GM18861 (cell line): ENCODE measurements at regions not wholly inside any gene's neighbourhood (a gene's known extent, or its start where the extent isn't known, plus 50 kb on each side); places are given as distances from the start of the nearest gene placed in this dataset.
"Not testable (repeated sequence)": the region's sequence is repeated elsewhere in the genome, so short reads cannot be mapped to it uniquely, and the experiment has no call there.

Experiments
- ATAC-seq: cut with Tn5 transposase; IDR thresholded peaks from one replicate; pipeline ENCODE4 v1.9.1; 2021; ENCODE audit not compliant: unreplicated experiment

DNA sequence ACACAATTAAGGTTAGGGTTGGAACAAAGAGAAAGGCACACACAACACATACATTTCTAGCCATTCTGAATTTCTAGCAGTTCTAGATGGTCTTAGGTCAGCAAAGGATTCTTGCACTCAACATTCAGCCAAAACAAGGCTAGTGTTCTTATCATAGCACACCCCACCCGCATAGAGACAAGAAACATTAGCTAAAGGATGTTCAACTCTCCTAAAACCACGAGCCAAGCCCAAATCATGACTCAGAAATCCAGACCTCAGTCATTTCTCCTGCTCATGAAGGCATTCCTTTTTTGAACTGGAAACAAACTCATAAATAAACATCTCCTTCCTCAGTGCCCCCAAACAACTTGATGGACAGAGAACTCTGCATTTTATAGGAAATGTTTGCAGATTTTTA lies 293.0 kb upstream of the NOTCH2NLA start:
- not testable (repeated sequence) for ATAC-seq

DNA sequence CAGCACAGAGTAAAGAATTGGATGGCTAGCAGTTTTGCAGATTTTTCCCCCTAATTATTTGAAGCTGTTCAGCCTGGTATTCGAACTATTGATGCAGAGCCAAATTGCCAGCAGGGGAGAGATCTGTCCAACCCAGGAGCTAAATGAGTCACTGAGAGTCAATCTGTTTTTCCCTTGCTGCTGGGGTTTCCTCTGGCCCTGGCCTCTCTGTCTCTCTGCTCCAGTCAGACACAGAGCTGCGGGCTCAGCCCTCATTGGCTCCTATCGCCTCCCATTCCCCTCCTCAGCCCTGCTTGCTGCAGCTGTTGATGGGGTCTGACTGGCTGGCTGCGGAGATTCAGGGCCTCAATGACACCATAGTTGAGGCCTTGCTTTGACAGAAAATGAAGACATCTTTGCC lies 284.9 kb upstream of the NOTCH2NLA start:
- ATAC-seq = not testable (repeated sequence)

DNA sequence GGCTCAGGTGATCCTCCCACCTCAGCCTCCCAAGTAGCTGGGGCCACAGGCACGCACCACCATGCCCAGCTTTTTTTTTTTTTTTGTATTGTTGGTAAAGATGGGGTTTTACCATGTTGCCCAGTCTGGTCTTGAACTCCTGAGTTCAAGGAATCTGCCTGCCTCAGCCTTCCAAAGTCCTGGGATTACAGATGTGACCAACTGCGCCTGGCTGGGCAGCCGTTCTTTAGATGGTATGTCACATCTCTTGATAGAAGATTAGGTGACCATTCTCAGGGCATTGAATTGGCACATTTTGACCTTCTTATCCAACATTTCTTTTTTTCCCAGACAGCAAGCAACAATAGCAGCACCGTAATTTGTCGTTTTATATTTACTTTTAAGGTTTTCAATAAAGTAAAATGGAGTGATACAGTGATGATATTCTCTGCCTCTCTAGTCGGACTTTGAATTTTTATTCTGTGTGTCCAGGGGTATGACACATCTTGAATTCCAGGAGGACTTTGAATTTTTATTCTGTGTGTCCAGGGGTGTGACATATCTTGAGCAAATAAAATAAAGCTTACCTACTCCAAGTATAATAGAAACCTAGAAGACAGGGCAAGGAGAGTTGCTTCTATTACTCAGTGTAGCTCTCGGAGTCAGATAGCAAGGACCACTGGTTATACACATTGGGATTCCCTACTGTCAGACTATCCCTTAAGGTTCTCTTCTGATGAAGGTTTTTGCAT lies 282.4 kb upstream of the NOTCH2NLA start:
- not testable (repeated sequence) for ATAC-seq

DNA sequence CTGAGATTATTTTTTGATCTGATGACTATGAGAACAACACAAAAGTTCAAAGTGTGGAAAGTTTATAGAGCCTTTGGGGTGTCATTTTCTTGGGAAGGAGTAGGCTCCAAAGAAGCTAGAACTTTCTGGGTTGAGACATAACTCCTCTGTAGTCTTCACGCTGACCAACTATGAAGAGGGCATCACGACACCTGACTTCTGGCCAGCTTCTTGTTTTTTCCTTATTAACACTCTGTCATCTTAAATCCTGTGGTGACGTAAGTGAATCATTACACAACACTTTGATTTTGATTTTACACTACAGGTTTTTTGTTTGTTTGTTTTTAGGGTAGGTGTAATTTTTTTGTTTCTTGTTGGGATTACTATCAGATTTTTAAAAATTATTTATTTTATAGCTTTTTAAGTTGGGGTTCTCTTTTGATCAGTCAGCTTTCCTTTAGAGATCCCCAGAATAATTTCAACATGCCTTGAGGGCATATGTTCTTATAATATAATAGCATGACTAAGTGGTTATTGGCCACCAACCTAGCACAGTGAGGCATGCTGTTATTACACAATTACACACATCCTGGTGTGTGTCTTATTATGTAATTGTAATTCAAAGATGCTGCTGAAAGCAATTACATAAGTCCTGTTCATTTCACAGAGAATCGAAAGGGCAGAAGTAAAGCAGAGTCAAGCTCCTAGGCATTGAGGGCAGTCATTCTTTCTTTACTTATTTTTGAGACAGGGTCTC lies 281.6 kb upstream of the NOTCH2NLA start:
- ATAC-seq = not testable (repeated sequence)

DNA sequence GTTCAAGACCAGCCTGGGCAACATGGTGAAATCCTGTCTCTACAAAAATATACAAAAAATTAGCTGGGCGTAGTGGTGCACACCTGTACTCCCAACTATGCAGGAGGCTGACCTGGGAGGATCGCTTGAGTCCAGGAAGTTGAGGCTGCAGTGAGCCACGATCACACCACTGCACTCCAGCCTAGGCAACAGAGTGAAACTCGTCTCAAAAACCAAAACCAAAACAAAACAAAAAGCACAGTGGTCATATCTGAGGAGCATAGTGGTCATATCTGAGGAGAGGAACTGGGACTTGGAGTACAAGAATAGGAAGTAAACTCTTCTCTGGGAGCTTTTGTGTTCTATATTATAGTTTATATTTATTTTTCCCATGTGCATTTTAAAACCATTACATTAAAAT lies 275.3 kb upstream of the NOTCH2NLA start:
- ATAC-seq = not testable (repeated sequence)

DNA sequence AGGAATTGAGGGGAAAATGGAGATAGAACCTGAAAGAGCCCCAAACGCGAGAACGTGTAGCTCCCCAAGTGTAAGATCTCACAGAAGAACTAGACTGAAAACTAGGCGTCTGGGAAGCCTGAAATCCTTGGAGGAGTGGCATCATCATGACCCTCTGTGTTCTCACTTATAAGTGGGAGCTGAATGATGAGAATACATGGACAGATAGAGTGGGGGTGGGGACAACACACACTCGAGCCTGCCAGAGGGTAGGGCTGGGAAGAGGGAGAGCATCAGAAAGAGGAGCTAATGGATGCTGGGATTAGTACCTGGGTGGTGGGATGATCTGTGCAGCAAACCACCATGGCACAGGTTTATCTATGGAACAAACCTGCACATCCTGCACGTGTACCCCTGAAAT lies 258.7 kb upstream of the NOTCH2NLA start:
- not testable (repeated sequence) for ATAC-seq

DNA sequence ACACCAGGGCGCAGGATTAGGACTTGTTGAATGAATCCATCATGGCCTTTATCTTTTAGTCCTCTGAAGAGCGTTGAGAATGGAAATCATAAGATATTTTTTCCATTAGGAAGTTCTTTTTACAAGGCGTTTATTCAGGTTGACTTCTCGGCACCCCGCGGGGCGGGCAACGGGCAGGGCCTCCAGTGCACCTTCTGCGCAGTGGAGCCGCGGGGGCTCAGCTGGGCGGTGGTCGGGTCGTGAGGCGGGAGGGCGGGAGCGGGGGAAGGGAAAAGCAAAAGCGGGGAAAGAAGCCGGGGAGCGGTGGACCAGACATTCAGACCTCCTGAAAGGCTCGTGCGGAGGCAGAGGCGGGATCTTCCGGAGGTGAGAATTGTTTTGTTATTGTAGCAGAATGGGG lies 258.3 kb upstream of the NOTCH2NLA start:
- ATAC-seq = not testable (repeated sequence)

DNA sequence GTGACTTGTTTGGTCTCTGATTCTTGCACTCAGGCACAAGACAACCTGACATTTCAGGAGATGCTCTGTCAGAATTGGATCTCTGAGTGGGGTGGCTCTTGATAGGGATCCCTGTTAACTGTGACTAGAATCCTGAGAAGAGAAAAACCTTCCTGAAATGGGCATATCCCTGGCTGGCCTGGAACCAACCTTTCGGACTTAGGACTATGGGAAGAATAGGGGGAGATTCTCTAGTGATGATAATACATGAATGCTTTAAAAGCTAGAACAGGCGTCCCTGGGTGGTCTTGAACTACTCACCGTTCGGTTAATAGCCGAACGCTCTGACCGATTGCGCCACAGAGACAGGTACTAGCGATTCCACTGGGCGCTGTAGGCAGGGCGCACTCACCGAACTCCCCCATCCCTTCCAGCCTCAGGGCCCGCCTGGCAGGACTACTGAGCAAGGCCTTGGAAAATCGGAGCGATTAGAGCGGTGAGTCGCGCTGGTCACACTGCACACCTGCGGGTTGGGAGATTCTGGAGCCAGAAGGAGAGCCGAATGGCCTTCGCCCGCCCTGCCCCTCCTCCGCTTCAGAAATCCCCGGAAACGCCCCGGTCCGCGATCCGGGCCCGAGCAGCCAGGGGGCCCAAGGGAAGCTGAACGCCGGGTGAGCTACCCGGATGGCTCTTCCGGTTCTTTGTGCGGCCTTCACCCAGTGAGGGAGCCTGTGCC lies 257.6 kb upstream of the NOTCH2NLA start:
- ATAC-seq = not testable (repeated sequence)

DNA sequence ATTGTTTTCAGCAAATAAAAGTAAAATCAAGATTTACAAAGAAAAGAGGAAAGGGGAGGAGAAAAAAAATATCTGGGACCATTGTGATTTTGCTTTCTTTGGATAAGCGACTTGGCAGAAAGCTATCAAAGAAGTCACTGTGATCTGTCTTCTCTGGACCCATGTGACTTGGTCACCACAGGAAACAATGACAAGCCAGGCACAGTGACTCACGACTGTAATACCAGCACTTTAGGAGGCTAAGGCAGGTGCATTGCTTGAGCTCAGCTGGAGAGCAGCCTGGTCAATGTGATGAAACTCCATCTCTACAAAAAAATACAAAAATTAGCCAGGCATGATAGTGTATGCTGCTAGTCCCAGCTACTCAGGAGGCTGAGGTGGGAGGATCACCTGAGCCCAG lies 255.4 kb upstream of the NOTCH2NLA start:
- ATAC-seq = not testable (repeated sequence)

DNA sequence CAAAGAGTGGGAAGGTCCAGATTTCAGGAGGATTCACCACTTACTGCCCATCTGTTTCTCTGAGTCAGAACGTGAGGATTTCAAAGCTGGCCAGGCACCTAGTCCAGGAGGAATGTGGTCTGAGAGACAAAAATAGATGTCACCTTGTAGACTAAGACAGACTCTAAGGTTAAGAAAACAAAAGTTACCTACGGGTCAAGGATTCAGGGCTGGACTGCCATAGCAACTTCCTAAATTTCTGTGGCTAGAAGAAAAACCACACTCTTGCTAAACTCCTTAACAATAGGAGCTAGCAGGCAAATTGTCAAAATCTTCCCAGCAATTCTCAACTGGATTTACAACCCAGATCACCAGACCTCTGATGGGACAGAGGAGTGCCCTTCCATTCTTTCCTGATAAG lies 250.4 kb upstream of the NOTCH2NLA start:
- ATAC-seq = not testable (repeated sequence)

DNA sequence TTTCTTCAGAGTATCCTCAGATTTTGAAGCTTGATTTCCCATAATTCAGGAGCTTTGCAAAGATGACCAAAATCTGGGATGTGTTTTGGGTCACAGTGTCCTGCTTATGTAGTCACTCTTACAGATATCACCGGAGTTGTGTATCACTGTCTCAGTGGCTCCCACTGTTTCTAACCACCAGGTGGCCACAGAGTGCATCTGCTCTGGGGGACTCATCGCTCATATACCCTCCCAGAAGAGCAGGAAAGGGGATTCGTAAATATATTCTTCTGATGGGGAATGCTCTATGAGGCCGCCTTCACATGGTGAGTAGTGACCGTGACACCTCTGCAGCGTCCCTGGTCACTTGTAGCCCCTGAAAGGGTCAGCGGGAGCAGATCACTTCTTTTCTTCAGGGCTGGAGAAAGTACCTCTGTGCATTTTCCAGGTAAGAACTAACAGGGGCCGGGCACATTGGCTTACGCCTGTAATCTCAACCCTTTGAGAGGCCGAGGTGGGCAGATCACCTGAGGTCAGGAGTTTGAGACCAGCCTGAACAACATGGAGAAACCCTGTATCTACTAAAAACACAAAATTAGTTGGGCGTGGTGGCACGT lies 249.4 kb upstream of the NOTCH2NLA start:
- ATAC-seq = not testable (repeated sequence)

DNA sequence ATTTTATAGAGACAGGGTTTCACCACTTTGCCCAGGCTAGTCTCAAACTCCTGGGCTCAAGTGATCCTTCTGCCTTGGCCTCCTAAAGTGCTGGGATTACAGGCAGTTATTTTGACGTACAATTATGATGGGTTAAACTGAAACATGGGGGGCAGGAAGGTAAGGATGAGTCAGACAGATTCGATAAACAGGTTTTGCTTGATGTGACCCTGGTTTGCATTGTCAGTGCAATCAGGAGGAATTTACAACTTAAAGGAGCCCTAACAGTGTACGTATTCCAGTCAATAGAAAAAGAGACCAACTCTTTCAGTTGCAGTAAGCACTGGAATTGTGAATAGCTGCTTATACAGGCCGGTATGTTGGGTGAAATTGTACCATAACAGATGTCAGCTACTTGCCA lies 246.3 kb upstream of the NOTCH2NLA start:
- not testable (repeated sequence) for ATAC-seq

DNA sequence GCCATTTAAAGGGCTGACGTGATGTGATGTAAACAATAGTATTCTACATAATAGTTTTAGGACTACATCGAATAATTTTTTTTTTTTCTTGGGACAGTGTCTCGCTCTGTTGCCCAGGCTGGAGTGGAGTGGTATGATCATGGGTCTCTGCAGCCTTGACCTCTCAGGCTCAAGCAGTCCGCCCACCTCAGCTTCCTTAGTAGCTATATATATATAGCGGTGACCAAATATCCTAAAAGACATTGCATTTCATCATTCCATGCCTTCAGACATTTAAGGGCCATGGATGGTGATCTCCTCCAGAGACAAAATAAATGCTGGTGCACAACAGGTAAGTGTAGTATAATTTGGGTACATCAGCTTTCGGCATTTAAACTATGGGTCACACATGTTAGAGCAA lies 245.4 kb upstream of the NOTCH2NLA start:
- ATAC-seq = not testable (repeated sequence)

DNA sequence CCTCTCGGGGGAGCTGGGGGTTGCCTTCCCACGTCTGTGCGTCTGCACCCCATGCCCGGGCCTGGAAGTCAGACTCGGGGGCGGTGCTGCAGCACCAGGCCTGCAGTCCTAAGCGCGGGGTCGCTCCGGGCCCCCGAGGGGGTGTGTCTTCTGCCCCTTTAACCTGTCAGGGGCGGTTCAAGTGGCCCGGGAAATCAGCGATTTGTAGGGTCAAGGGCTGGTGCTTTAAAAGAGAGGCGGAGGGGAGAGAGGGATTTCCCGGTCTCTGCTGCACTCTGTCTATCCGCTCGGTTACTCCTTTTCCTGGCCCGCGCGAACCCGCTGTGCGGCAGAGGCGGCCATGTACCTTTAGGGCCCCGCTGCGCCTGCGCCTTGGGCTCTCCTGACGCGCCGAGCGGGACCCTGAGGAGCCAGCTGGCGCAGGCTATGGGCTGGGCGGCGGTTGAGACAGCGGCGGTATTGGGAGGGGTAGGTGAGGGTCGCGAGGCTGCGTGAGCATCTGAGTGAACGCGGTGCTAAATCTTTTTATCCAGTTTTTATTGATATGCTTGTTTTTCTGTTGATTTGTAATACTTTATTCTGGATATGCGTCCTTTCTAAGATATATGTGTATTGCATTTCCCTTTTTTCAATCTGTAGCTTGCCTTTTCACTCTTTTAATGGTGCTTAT lies 243.5 kb upstream of the NOTCH2NLA start:
- ATAC-seq = not testable (repeated sequence)

DNA sequence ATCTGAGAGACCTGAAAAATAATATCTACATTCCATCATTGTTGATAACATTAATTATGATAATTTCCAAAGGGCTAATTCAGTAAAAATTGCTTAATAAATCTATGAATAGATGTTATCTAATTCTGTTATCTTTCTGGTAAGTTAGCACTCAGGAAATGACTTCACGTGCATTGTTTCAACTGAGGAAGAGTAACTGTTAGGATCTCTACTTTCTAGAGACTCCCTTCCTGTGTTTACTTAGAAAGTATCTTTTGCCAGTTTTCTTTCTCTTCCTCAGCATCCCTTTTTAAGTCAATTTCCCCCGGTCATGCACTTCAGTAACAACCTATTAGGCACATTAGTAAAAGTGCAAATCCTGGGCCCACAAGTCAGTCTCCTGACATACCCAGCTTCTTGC lies 231.1 kb upstream of the NOTCH2NLA start:
- ATAC-seq = not testable (repeated sequence)

DNA sequence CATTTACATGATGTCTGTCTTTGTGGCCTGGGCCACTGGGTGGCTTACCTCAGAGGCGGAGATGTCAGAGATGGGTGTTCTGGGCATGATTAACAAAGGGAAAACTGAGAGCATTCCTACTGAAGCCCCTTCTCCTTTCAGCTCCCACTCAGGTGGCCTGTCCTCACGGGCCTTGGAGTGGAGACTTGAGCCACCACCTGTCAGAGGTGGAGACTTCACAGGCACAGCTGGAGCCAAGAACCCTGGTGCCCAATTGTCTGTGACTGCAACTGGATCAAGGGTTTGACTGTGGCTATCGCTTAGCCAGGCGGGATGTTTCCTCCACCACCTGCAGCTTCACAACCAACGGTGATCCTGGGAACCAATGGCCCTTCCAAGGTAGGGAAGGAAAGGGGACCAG lies 230.5 kb upstream of the NOTCH2NLA start:
- ATAC-seq = not testable (repeated sequence)

DNA sequence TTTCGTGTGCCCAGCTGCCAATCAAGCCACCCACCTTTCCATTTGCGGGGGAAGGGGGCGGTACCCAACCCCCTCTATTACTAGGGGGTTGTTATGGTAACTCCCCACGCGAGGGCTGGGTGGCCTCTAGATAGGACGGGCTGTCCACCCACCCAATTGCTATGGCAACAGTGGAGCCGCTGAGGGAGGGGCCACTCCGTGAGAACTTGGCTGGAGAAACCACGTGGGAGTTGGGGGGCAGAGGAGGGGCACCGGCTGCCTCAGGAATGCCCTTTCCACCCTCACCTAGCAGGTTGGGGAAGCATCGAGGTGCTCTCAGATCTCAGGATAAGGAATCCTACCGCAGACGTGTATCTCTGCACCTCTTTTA lies 220.0 kb upstream of the NOTCH2NLA start:
- ATAC-seq = not testable (repeated sequence)

DNA sequence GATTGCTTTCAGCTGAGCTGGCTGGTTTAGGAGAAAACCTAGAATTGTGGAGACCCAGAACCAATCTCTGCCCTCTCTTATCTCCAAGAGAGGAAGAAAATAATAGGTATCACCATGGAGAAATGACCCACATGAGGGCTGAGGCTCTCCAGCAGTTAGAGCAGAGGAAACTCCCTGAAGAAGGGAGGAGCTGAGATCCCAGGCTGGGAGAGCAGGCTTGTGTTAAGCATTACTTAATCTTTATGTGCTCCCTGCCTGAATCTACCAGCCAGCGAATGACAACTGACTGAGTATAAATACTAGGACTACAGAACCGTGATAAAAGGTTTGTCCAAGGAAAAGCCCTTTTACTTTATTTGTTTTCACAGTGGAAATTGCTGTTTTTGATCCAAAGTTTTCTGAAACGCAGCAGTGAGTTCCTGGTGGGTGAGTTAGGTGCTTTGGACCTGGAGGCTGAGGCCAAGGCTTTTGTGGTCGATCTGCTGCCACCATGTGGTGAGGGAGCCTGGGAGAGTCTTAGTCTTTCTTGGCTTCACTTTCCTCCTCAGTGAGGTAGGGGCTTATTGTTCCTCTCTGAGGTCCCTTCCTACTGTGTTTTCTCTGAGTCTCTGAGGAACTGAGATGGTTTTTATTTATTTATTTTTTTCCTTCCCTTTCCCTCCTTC lies 219.5 kb upstream of the NOTCH2NLA start:
- not testable (repeated sequence) for ATAC-seq

DNA sequence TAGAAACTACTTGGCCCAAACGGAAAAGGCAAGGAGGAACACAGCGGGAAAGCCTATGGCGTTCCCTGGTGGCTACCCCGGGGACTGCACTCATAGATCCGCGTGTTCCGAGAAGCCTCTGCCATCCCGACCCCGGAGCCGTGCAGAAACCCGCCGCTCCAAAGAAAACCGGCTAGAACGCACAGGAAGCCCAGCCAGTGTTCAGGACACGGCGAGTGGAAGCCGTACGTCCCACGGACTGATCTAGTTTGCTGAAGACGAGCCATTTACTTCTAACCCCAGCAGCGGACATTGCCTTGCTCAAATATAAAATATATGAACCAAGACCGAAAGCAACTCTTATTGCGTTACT lies 215.0 kb upstream of the NOTCH2NLA start:
- ATAC-seq = not testable (repeated sequence)
